GM12873 (cell line): ENCODE measurements at regions not wholly inside any gene's neighbourhood (a gene's known extent, or its start where the extent isn't known, plus 50 kb on each side); places are given as distances from the start of the nearest gene placed in this dataset.

Source experiments
- CTCF ChIP-seq: IDR thresholded peaks from 2 replicates; pipeline ENCODE4 v1.5.1; 2012; ENCODE audit warnings: low read depth, mild to moderate bottlenecking, moderate library complexity, low read length, control low read depth; ENCODE audit not compliant: insufficient read depth; ENCODE audit errors: missing control alignments

- TF ChIP-seq CTCF = no peak
Observed at GRCh38 chr18:43812627-43813026, 535.3 kb upstream of the SYT4 start.

DNA sequence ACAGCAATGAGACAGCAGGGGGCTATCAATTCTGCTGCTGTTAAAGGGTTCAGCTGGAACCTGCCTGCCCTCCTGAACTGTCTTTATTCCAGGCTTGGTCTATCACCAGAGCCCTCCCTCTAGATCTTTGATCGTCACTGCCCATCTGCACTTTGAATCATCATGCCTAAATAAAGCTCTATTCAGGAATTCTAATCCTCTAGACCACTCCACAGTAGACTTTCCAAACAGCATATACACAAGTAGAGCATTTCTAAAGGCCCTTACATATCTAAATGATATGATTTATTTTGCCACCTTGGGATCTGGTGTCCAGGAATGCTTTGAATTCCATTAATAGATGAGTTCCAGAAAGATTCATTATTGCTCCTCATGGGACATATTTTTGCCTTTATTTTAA lies 542.1 kb upstream of the SYT4 start:
- no peak for TF ChIP-seq CTCF

DNA sequence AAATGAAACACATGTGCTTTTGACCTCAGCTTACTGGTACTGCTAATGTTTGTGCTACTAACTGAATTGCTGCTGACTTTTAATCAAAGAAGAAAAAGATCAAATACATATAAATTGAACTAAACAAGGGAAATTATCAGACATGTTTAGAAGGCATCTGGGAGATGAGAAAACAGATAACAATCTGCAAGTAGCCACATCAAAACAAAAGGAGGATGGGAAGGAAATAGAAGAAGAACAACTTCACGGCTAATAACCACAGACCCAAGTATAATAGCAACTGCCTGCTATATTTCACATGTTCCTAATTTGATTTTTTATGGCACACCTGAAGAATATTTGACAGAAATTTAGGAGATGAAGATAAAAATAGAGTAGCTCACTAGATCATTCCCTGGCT lies 542.6 kb upstream of the SYT4 start:
- no peak for TF ChIP-seq CTCF

DNA sequence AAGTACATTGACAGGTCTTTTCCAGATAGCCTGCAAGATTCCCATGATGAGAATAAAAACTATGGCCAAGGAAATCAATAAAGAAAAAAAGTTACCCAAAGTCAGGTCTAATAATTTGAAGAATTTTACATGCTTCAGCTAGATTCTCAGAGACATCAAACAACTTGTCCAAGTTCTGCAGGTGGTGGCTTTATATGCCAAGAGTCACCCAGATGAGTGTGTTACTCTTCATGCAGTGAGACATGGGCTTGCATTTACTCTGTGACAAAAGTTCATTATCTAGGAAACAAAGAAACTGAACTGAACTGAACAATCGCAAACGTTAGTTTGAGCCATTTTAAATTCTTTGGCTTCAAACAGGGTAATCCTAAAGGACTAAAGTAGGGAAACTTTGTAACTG lies 548.5 kb upstream of the SYT4 start:
- TF ChIP-seq CTCF = no peak

DNA sequence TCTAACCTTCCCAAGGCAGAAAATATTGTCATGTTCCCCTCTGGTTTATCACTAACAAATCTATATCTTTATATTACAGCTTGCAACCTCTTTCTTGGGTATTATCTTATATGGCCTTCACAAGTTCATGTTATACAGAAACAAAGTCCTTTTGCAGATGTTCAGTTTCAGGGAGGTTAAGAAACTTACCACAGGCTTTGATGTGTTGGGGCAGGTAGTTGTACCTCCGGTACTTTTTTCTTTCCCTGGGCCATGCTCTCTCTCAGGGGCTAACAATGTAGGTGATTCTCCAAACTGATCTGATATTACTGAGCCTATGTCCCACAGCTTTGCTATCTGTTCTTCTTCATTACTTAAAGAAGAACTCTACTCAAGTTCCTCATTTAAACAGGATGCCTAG lies 548.9 kb upstream of the SYT4 start:
- TF ChIP-seq CTCF = no peak

- no peak for TF ChIP-seq CTCF
Observed at GRCh38 chr18:43827311-43827710, 550.0 kb upstream of the SYT4 start.

GRCh38 chr18:43830303-43830702 lies 553.0 kb upstream of the SYT4 start:
- no peak for TF ChIP-seq CTCF

DNA sequence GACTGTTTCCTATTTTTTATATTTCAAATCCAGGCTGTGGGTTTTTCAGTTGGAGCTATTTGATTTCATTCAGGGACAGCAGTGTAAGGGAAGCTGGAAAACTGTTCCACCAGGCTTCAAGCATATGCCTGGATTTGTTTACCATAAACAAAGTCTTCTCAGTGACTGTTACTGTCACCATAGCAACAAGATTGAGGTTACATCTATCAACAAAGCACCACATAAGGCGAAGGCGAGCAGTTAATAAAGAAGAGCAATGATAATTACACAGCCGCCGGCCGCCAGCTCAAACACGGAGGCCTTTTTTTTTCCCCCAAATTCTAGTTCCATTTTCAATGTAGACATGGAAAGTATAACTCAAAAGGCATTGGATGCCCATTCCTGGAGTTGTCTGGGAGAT lies 553.7 kb upstream of the SYT4 start:
- TF ChIP-seq CTCF = no peak
